ENCODE measurements at regions not wholly inside any gene's neighbourhood (a gene's known extent, or its start where the extent isn't known, plus 50 kb on each side); places are given as distances from the start of the nearest gene placed in this dataset.
"Not testable (repeated sequence)": the region's sequence is repeated elsewhere in the genome, so short reads cannot be mapped to it uniquely, and the experiment has no call there.

- DNase-seq = no peak
Observed at GRCh38 chr6:49370518-49370917, 92.5 kb downstream of the MMUT start.

GRCh38 chr6:49366539-49366938 is 96.5 kb downstream of the MMUT start:
- DNase-seq = no peak

- no peak for DNase-seq
Observed at GRCh38 chr6:49348561-49348960, 114.5 kb downstream of the MMUT start.

- DNase-seq = no peak
Observed at GRCh38 chr6:49342410-49342809, 120.6 kb downstream of the MMUT start.

- DNase-seq = no peak
Observed at GRCh38 chr6:49341869-49342268, 121.2 kb downstream of the MMUT start.

- DNase-seq = no peak
Observed at GRCh38 chr6:49339096-49339495, 124.0 kb downstream of the MMUT start.

GRCh38 chr6:49336514-49337131 is 126.4 kb downstream of the MMUT start:
- DNase-seq = no peak

GRCh38 chr6:49333345-49334125 is 129.5 kb downstream of the MMUT start:
- no peak for DNase-seq

GRCh38 chr6:49332781-49333180 is 130.3 kb downstream of the MMUT start:
- DNase-seq = no peak

- DNase-seq = no peak
Observed at GRCh38 chr6:49329186-49329585, 133.9 kb downstream of the MMUT start.

GRCh38 chr6:49328051-49328744 is 134.9 kb downstream of the MMUT start:
- no peak for DNase-seq

GRCh38 chr6:49327571-49327970 is 135.5 kb downstream of the MMUT start:
- DNase-seq = no peak

GRCh38 chr6:49327005-49327404 is 136.0 kb downstream of the MMUT start:
- DNase-seq = no peak

GRCh38 chr6:49326347-49326746 is 136.7 kb downstream of the MMUT start:
- no peak for DNase-seq

GRCh38 chr6:49325891-49326290 is 137.2 kb downstream of the MMUT start:
- DNase-seq = no peak

GRCh38 chr6:49322861-49323260 is 140.2 kb downstream of the MMUT start:
- no peak for DNase-seq

- no peak for DNase-seq
Observed at GRCh38 chr6:49321561-49322072, 141.4 kb downstream of the MMUT start.

GRCh38 chr6:49305010-49305409 is 158.0 kb downstream of the MMUT start:
- no peak for DNase-seq

- DNase-seq = not testable (repeated sequence)
Observed at GRCh38 chr6:49304393-49304792, 158.7 kb downstream of the MMUT start.

GRCh38 chr6:49300911-49301310 is 162.1 kb downstream of the MMUT start:
- no peak for DNase-seq

GRCh38 chr6:49300443-49300842 is 162.6 kb downstream of the MMUT start:
- DNase-seq = no peak

GRCh38 chr6:49299279-49299678 is 163.8 kb downstream of the MMUT start:
- DNase-seq = no peak

GRCh38 chr6:49284180-49284579 is 178.9 kb downstream of the MMUT start:
- no peak for DNase-seq

Measured in stimulated activated naive CD4-positive, alpha-beta T cell (primary cell).